ENCODE measurements at regions not wholly inside any gene's neighbourhood (a gene's known extent, or its start where the extent isn't known, plus 50 kb on each side); places are given as distances from the start of the nearest gene placed in this dataset.

GRCh38 chr4:38424151-38424871 is 239.7 kb upstream of the KLF3 start:
- no peak for DNase-seq
- in situ Hi-C loops (cut with MboI; ENCODE audit: low pct_unique_long_range_greater_than_20kb, low sequenced_read_pairs) = no loop called here

DNA sequence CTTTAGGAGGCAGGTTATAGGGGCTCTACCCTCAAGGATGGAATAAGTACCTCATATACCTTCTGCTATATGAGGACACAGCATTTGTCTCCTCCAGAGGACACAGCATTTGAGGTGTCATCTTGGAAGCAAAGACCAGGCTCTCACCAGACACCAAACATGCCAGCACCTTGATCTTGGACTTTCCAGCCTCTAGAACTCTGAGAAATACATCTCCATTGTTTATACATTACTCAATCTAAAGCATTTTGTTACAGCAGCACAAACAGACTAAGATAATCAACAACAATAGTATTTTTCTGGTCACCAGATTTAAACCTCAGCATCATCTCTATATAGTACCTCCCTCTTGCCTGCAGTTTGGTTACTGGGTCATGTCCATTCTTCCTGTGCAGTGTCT is 237.5 kb upstream of the KLF3 start:
- in situ Hi-C loops (cut with MboI; ENCODE audit: low pct_unique_long_range_greater_than_20kb, low sequenced_read_pairs) = no loop called here
- no peak for DNase-seq

GRCh38 chr4:38430841-38431240 is 233.2 kb upstream of the KLF3 start:
- in situ Hi-C loops (cut with MboI; ENCODE audit: low pct_unique_long_range_greater_than_20kb, low sequenced_read_pairs) = no loop called here
- DNase-seq = no peak

DNA sequence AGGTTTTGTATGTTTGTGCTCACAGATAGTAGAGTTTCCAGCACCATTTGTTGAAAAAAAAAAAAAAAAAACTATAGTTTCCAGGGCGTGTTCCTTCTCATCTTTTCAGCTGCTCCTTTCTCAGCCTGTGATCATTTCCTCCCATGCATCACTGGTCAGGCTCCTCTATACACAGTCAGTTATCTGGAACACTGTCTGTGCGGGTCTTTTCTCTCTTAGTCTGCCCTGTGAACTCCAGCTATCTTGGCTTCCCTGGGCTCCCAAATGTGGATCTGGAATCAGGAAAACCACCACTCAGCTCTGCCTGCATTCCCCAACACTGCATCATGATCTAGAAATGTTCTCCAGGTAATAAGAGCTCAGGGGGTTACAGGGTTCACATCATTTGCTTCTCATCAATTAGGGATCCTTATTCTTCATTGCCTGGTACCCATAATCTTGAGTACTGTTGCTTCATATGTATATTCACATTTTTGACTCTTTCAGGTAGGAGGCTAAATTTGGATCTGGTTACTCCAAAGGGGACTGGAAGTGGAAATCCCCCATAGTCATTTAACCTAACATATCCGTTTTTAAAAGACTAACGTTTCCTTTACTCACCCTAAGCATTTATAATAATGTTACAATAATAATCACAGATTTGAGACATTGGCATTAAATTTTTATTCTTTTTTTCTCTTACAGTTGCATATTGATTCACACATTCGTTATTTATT is 221.8 kb upstream of the KLF3 start:
- in situ Hi-C loops (cut with MboI; ENCODE audit: low pct_unique_long_range_greater_than_20kb, low sequenced_read_pairs) = no loop called here

GRCh38 chr4:38449506-38450174 is 214.4 kb upstream of the KLF3 start:
- in situ Hi-C loops (cut with MboI; ENCODE audit: low pct_unique_long_range_greater_than_20kb, low sequenced_read_pairs) = no loop called here

More for the DNA sequence above, 221.8 kb upstream of the KLF3 start:
- DNase-seq = no peak

DNA sequence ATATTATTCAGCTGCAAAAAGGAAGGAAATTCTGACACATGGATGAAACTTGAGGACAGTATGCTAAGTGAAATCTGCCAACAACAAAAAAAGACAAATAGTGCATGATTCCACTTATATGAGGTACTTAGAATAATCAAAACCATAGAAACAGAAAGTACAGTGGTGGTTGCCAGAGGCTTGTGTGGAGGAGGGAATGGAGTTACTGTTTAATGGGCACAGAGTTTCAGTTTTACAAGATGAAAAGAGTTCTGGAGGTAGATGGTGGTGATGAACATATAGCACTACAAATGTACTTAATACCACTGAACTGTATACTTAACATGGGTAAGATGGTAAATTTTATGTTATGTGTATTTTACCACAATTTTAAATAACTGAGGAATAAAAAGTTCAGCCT is 212.0 kb upstream of the KLF3 start:
- no peak for DNase-seq
- in situ Hi-C loops (cut with MboI; ENCODE audit: low pct_unique_long_range_greater_than_20kb, low sequenced_read_pairs) = no loop called here

More at GRCh38 chr4:38449506-38450174, 214.4 kb upstream of the KLF3 start:
- no peak for DNase-seq

- no peak for DNase-seq
- in situ Hi-C loops (cut with MboI; ENCODE audit: low pct_unique_long_range_greater_than_20kb, low sequenced_read_pairs) = no loop called here
Measured at GRCh38 chr4:38452542-38452941, 211.5 kb upstream of the KLF3 start.

DNA sequence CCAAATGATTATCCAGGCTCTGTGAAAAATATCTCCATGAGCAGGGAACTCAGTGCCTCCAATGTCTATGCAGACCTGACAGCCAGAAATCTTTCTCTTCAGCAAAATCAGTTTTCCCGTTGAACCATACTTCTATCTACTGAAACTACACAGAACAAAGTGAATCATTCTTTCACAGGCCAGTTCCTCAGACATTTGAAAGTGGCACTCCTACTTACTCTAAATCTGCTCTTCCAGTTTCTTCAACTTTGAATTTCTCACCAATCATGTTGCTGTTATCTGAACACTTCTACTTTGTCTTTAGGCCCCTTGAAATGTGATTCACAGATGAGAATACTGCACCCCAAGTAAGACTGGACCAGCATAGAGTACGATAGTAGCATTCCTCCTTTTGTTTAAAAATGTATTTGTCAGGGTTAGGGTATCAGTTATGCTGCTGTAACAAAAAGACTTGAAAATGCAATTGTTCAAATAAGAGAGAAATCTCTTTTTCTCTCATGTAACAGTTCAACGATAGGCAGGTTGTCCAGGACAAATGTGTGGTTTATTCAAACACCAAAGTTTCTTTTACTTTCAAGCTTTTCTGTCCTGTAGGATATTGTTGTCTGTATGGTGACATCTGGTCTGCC is 210.6 kb upstream of the KLF3 start:
- in situ Hi-C loops (cut with MboI; ENCODE audit: low pct_unique_long_range_greater_than_20kb, low sequenced_read_pairs) = no loop called here

GRCh38 chr4:38454284-38454683 is 209.7 kb upstream of the KLF3 start:
- no peak for DNase-seq
- in situ Hi-C loops (cut with MboI; ENCODE audit: low pct_unique_long_range_greater_than_20kb, low sequenced_read_pairs) = no loop called here

More for the DNA sequence above, 210.6 kb upstream of the KLF3 start:
- DNase-seq = no peak

DNA sequence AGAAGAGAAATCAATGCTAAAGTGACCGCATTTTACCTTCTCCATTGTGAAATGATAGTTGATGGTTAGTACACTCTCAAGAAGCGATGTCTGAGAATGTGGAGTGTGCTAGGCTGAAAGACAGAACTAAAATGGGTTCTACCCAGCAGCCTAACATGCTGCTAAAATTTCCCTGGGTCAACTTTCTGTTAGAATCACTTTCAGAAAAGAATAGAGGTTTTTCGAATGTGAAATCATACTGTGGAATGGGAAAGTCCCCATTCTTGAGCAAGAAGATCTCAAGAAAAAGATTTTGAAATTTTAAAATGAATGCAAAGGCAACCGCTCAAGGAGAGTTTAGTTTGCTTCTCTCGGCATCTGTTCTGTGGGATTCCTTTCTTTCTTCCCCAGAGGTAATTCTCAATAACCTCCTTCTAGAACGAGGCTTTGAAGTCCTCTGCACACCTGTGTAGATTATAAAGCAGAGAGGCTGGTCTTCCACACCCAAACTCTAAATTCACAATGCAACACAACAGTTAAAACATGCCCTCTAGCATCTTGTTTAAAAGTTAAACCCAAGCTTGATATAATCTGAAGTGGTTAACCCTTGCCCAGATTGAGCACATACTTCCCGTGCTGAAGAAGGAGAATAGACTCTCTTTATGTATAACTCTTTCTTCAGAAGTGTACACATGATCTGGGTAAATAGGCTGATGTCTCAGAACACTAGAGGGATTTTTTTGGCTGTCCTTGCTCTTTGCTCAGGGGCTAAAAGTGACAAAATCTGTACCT is 208.7 kb upstream of the KLF3 start:
- in situ Hi-C loops (cut with MboI; ENCODE audit: low pct_unique_long_range_greater_than_20kb, low sequenced_read_pairs) = no loop called here
- no peak for DNase-seq

GRCh38 chr4:38456096-38456495 is 207.9 kb upstream of the KLF3 start:
- in situ Hi-C loops (cut with MboI; ENCODE audit: low pct_unique_long_range_greater_than_20kb, low sequenced_read_pairs) = no loop called here
- DNase-seq = no peak

- in situ Hi-C loops (cut with MboI; ENCODE audit: low pct_unique_long_range_greater_than_20kb, low sequenced_read_pairs) = no loop called here
Measured at GRCh38 chr4:38461342-38461741, 202.7 kb upstream of the KLF3 start.

DNA sequence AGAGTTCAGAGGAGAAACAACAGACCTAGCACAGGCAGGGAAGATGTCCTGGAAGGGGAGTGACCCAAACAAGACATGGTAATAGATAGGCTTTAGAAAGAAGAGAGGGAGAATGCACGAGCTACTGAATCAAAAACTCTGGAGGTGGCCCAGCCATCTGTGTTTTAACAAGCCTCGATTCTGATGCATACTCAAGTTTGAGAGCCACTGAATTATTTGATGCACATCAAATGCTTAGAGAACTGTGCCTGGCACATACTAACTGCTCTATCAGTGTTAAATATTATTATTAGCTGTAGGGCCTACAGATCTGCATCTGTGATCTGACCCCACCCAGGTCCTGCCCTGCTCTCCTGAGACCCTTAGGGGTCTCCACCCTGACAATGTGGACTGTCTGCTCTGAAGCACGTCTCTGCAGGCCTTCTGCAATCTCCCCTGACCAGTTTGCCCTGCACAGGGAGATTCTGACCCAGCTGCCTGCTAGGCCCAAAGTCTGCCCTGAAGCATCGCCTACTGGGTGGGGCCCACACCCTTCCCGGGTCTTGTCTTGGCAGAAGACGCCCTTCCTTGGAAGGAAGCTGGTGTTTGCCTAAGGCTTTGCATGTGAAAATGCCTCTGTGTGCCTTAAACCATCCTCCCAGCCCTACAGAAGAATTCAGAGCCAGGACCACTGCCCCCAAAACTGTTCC is 201.5 kb upstream of the KLF3 start:
- no peak for DNase-seq
- in situ Hi-C loops (cut with MboI; ENCODE audit: low pct_unique_long_range_greater_than_20kb, low sequenced_read_pairs) = no loop called here

More at GRCh38 chr4:38461342-38461741, 202.7 kb upstream of the KLF3 start:
- no peak for DNase-seq

DNA sequence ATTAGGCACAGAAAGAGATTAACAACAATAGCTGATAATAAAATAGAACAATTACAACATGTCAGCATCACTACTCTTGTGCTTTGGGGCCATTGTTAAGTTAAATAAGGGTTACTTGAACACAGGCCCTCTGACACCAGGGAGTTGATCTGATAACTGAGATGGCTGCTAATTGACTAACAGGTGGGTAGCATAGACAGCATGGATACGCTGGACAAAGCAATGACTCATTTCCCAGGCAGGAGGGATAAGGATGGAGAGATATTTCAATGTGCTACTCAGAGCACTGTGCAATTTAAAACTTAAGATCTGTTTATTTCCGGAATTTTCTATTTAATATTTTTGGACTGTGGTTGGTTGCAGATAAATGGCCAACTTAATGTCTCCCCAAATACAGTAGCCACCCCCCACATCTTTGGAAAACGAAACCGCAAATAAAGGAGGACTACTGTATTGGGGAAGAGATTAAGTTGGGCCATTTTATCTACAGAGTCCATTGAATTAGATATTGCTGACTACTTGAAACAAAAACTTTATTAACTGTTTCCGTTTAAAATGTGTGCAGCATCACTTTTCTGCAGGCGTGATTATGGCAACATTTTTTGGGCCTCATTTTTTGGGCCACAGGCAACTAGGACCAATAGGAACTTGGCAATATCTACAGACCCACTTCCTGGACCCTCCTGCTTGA is 200.6 kb upstream of the KLF3 start:
- DNase-seq = no peak
- in situ Hi-C loops (cut with MboI; ENCODE audit: low pct_unique_long_range_greater_than_20kb, low sequenced_read_pairs) = no loop called here

- no peak for DNase-seq
- in situ Hi-C loops (cut with MboI; ENCODE audit: low pct_unique_long_range_greater_than_20kb, low sequenced_read_pairs) = no loop called here
Measured at GRCh38 chr4:38464328-38464727, 199.7 kb upstream of the KLF3 start.

DNA sequence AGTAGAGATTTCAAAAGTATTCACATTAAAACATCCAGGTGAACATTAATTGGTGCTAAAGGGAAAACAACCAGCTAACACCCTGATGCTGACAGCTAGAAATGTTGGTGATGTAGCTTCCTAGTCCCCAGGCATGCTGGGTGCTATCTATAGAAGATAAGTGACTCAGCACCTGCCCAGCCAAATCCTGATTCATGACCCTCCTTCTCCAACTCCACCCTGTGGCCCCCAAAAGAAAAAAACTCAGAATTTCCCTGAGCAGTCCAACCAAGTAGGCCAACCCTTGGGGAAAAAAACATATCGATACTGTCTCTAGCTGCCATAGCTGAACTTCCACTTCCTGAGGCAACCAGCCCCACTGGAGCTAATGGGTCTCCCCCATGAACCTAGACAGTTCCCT is 197.6 kb upstream of the KLF3 start:
- no peak for DNase-seq
- in situ Hi-C loops (cut with MboI; ENCODE audit: low pct_unique_long_range_greater_than_20kb, low sequenced_read_pairs) = no loop called here

- DNase-seq = no peak
- in situ Hi-C loops (cut with MboI; ENCODE audit: low pct_unique_long_range_greater_than_20kb, low sequenced_read_pairs) = no loop called here
Measured at GRCh38 chr4:38467296-38467695, 196.7 kb upstream of the KLF3 start.

- DNase-seq = no peak
- in situ Hi-C loops (cut with MboI; ENCODE audit: low pct_unique_long_range_greater_than_20kb, low sequenced_read_pairs) = no loop called here
Measured at GRCh38 chr4:38468339-38468866, 195.6 kb upstream of the KLF3 start.

All from KBM-7 (cell line).